H1 (cell line): ENCODE measurements at regions not wholly inside any gene's neighbourhood (a gene's known extent, or its start where the extent isn't known, plus 50 kb on each side); places are given as distances from the start of the nearest gene placed in this dataset.

Source experiments
- ATF2 ChIP-seq: IDR thresholded peaks from 2 replicates; pipeline ENCODE4 v1.6.1; 2012; ENCODE audit warnings: low read length, inconsistent platforms
- CHD7 ChIP-seq: fragments of 300-600 bp; sonication (generic); IDR thresholded peaks from 2 replicates; pipeline ENCODE4 v1.7.1; 2012; ENCODE audit warnings: low read length, moderate library complexity, mild to moderate bottlenecking, inconsistent platforms; ENCODE audit not compliant: insufficient replicate concordance
- E2F6 ChIP-seq: IDR thresholded peaks from 2 replicates; pipeline ENCODE4 v1.6.1; 2012; ENCODE audit warnings: inconsistent platforms
- KDM1A ChIP-seq: fragments of 200-600, 300-600 bp; sonication (generic); IDR thresholded peaks from 2 replicates; pipeline ENCODE4 v1.7.1; 2016; ENCODE audit warnings: mild to moderate bottlenecking, low read length, borderline replicate concordance
- POU5F1 ChIP-seq: IDR thresholded peaks from 2 replicates; pipeline ENCODE4 v1.6.1; 2011; ENCODE audit warnings: low read depth, mild to moderate bottlenecking, low read length, moderate library complexity
- SUZ12 ChIP-seq: fragments of 200-600 bp; sonication (generic); IDR thresholded peaks from 2 replicates; pipeline ENCODE4 v1.6.1; 2012; ENCODE audit warnings: mild to moderate bottlenecking, inconsistent platforms, low read length, moderate library complexity, mixed read lengths
- TAF1 ChIP-seq: IDR thresholded peaks from 2 replicates; pipeline ENCODE4 v1.6.1; 2011; ENCODE audit warnings: mild to moderate bottlenecking, low read depth, low read length

- TF ChIP-seq ATF2 (no peak), CHD7 (no peak), KDM1A (no peak), E2F6 (no peak), POU5F1 (no peak), TAF1 (no peak), SUZ12 (no peak)
These were observed 50.5 kb upstream of the SHISAL1 start (continued) for GRCh38 chr22:44363013-44363979.
